CD14-positive monocyte (primary cell): ENCODE measurements at regions not wholly inside any gene's neighbourhood (a gene's known extent, or its start where the extent isn't known, plus 50 kb on each side); places are given as distances from the start of the nearest gene placed in this dataset.

Source experiments
- DNase-seq, 3 donors: peaks; one replicate each; pipeline ENCODE4 v3.0.0-alpha.2; 2011 to 2022
- H2AFZ ChIP-seq: 2 replicates; pipeline ENCODE4 v1.6.0; 2012; ENCODE audit warnings: mild to moderate bottlenecking, low read depth, low read length, inconsistent platforms; ENCODE audit not compliant: insufficient read depth, poor library complexity, severe bottlenecking
- H3K27ac ChIP-seq, 2 donors: 1 replicate in 1 of 2; 2 replicates in 1 of 2; pipeline ENCODE4 v1.5.1; 2012 to 2013; ENCODE audit warnings: low read length in 2 of 2, control low read depth in 1 of 2, inconsistent platforms in 1 of 2, low read depth in 1 of 2, mild to moderate bottlenecking in 1 of 2
- H3K27me3 ChIP-seq, 2 donors: one replicate each; pipeline versions ENCODE4 v1.6.0 to v1.6.1; 2011 to 2013; ENCODE audit warnings: low read length in 2 of 2; ENCODE audit not compliant: control insufficient read depth in 2 of 2, insufficient read depth in 2 of 2
- H3K36me3 ChIP-seq, 2 donors: replicated peaks in 1 of 2; 1 replicate in 1 of 2; 2 replicates in 1 of 2; pipeline versions ENCODE4 v1.5.1 to v1.6.1; 2012 to 2013; ENCODE audit warnings: low read length in 2 of 2, control low read depth in 1 of 2, inconsistent platforms in 1 of 2, mild to moderate bottlenecking in 1 of 2; ENCODE audit not compliant: insufficient read depth in 2 of 2, control insufficient read depth in 1 of 2
- H3K4me1 ChIP-seq, 2 donors: 1 replicate in 1 of 2; 2 replicates in 1 of 2; pipeline versions ENCODE4 v1.5.1 to v1.6.1; 2012 to 2013; ENCODE audit warnings: low read length in 2 of 2, control low read depth in 1 of 2, inconsistent platforms in 1 of 2, mild to moderate bottlenecking in 1 of 2, moderate library complexity in 1 of 2; ENCODE audit not compliant: insufficient read depth in 2 of 2, control insufficient read depth in 1 of 2
- H3K4me2 ChIP-seq: replicated peaks from 2 replicates; pipeline ENCODE3; 2012; ENCODE audit warnings: low read length, moderate library complexity, mild to moderate bottlenecking; ENCODE audit not compliant: poor library complexity, severe bottlenecking; ENCODE audit errors: extremely low read depth
- H3K4me3 ChIP-seq, 3 experiments: fragments of 200-600 bp in 1 of 3; sonication (generic) in 1 of 3; replicated peaks in 1 of 3; 1 replicate in 2 of 3; 2 replicates in 1 of 3; pipeline ENCODE4 v1.5.1; 2011 to 2013; ENCODE audit warnings: low read length in 3 of 3, mild to moderate bottlenecking in 3 of 3, control low read depth in 2 of 3, low read depth in 2 of 3, inconsistent platforms in 1 of 3, moderate library complexity in 1 of 3
- H3K79me2 ChIP-seq: 2 replicates; pipeline ENCODE4 v1.6.0; 2012; ENCODE audit warnings: mild to moderate bottlenecking, control low read depth, inconsistent platforms, low read length, moderate library complexity; ENCODE audit not compliant: insufficient read depth
- H3K9ac ChIP-seq: 2 replicates; pipeline ENCODE4 v1.6.0; 2017; ENCODE audit warnings: low read length, mild to moderate bottlenecking; ENCODE audit not compliant: insufficient read depth, poor library complexity, severe bottlenecking
- H3K9me3 ChIP-seq, 2 donors: replicated peaks in 1 of 2; 1 replicate in 1 of 2; 2 replicates in 1 of 2; pipeline versions ENCODE4 v1.5.1 to v1.6.1; 2012 to 2013; ENCODE audit warnings: low read length in 2 of 2, control low read depth in 1 of 2; ENCODE audit not compliant: control insufficient read depth in 1 of 2, insufficient read depth in 1 of 2
- H4K20me1 ChIP-seq: 2 replicates; pipeline ENCODE4 v1.6.0; 2012; ENCODE audit warnings: mild to moderate bottlenecking, low read length, control low read depth, moderate library complexity; ENCODE audit not compliant: insufficient read depth
- H3K27ac Mint-ChIP-seq, 7 donors: one replicate each; pipeline ENCODE4 v1.8.0; 2020; ENCODE audit warnings: mild to moderate bottlenecking in 7 of 7, mixed read lengths in 7 of 7, moderate library complexity in 6 of 7, inconsistent platforms in 2 of 7
- H3K27me3 Mint-ChIP-seq, 3 donors: one replicate each; pipeline ENCODE4 v1.8.0; 2021 to 2022; ENCODE audit warnings: low read depth in 3 of 3, mild to moderate bottlenecking in 3 of 3, mixed read lengths in 3 of 3, moderate library complexity in 3 of 3, inconsistent platforms in 1 of 3
- H3K36me3 Mint-ChIP-seq, 2 donors: one replicate each; pipeline ENCODE4 v1.8.0; 2020; ENCODE audit warnings: mixed read lengths in 2 of 2, inconsistent platforms in 1 of 2, mild to moderate bottlenecking in 1 of 2
- H3K4me1 Mint-ChIP-seq: one replicate; pipeline ENCODE4 v1.8.0; 2020; ENCODE audit warnings: mild to moderate bottlenecking, mixed read lengths
- H3K4me3 Mint-ChIP-seq, 2 donors: one replicate each; pipeline ENCODE4 v1.8.0; 2020; ENCODE audit warnings: mild to moderate bottlenecking in 2 of 2, mixed read lengths in 2 of 2, moderate library complexity in 1 of 2
- H3K9me3 Mint-ChIP-seq, 7 donors: one replicate each; pipeline ENCODE4 v1.8.0; 2020 to 2022; ENCODE audit warnings: mixed read lengths in 7 of 7, mild to moderate bottlenecking in 6 of 7, moderate library complexity in 6 of 7, inconsistent platforms in 2 of 7
- WGBS: methylation state at CpG from one replicate; pipeline ENCODE4 v1.1.5; 2013; ENCODE audit warnings: missing lambda C conversion rate; ENCODE audit not compliant: insufficient coverage; 5-methylcytosine and 5-hydroxymethylcytosine counted together
- intact Hi-C, 2 donors: fragments of 100-400 bp; cut with micrococcal nuclease; formaldehyde crosslinking; loops; one replicate each; pipeline versions ENCODE4 v1.15.0 to v1.15.1; 2023
- TF ChIP-seq, protein P1 (sequence below): fragments of 200-600 bp; IDR thresholded peaks from one replicate; pipeline ENCODE4 v1.8.0; 2022; ENCODE audit warnings: antibody characterized with exemption, mild to moderate bottlenecking

GRCh38 chr19:46913852-46914430 lies 53.1 kb downstream of the ARHGAP35 start:
- peak in 1 of 3 donors; percentile 5 for DNase-seq
- TF ChIP-seq, protein P1, sequence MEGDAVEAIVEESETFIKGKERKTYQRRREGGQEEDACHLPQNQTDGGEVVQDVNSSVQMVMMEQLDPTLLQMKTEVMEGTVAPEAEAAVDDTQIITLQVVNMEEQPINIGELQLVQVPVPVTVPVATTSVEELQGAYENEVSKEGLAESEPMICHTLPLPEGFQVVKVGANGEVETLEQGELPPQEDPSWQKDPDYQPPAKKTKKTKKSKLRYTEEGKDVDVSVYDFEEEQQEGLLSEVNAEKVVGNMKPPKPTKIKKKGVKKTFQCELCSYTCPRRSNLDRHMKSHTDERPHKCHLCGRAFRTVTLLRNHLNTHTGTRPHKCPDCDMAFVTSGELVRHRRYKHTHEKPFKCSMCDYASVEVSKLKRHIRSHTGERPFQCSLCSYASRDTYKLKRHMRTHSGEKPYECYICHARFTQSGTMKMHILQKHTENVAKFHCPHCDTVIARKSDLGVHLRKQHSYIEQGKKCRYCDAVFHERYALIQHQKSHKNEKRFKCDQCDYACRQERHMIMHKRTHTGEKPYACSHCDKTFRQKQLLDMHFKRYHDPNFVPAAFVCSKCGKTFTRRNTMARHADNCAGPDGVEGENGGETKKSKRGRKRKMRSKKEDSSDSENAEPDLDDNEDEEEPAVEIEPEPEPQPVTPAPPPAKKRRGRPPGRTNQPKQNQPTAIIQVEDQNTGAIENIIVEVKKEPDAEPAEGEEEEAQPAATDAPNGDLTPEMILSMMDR, result no peak
- WGBS, result no CpG with 5 or more reads among the region's 4 CpGs
- H3K27me3 ChIP-seq, result no peaks in the 10 kb centered on the region
- peak overlapping the region in 2 of 7 donors; percentile 19 to 81 for H3K27ac Mint-ChIP-seq
- peaks cover 80% of the 10 kb centered on the region for H3K79me2 ChIP-seq
- H3K9me3 ChIP-seq, result no peaks in the 10 kb centered on the region
- H3K36me3 ChIP-seq, result peaks cover 5 to 7% of the 10 kb centered on the region in 2 donors
- no peak overlapping the region for H3K27ac ChIP-seq
- H3K36me3 Mint-ChIP-seq, result peaks cover 8 to 12% of the 10 kb centered on the region in 2 donors
- H3K4me1 ChIP-seq, result peaks cover 13 to 14% of the 10 kb centered on the region in 2 donors
- H2AFZ ChIP-seq, result no peak overlapping the region
- H3K4me3 Mint-ChIP-seq, result no peak overlapping the region
- H3K9ac ChIP-seq, result no peak overlapping the region
- no peak overlapping the region for H3K4me3 ChIP-seq
- H3K27me3 Mint-ChIP-seq, result no peaks in the 10 kb centered on the region
- peaks cover 77% of the 10 kb centered on the region for H4K20me1 ChIP-seq
- no peaks in the 10 kb centered on the region for H3K9me3 Mint-ChIP-seq
- intact Hi-C loops, result no loop called here
- peak overlapping the region; percentile 27 for H3K4me2 ChIP-seq
- H3K4me1 Mint-ChIP-seq, result peaks cover 38% of the 10 kb centered on the region

DNA sequence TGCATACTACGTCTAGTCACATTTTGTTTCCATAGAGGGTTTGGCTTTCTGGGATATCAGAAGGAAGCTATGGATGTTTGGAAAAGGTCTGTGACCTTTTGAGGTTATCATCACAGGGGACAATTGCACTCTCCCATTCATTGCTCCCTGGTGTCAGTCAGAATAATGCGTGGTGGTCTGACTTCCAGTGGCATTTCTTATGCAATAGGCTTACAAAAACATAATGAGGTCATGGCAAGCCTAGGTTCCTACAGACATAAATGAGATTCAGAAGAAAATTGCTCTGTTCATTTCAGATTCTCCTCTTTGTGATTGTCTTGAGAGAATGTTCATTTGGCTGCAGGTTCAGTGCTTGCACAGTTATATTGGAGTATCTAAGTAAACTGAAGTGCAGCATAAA lies 54.6 kb downstream of the ARHGAP35 start:
- intact Hi-C loops, result no loop called here
- Histone ChIP-seq H3K4me1 (peaks cover 13 to 14% of the 10 kb centered on the region in 2 donors), H3K9ac (no peak overlapping the region), H4K20me1 (peaks cover 70% of the 10 kb centered on the region), H3K9me3 (no peaks in the 10 kb centered on the region), H3K27ac (no peak overlapping the region), H3K27me3 (no peaks in the 10 kb centered on the region), H3K79me2 (peaks cover 66% of the 10 kb centered on the region), H3K4me3 (no peak overlapping the region), H2AFZ (no peak overlapping the region), H3K36me3 (peaks cover 18 to 21% of the 10 kb centered on the region in 2 donors), H3K4me2 (no peak overlapping the region)
- TF ChIP-seq, protein P1, result no peak
- Mint-ChIP-seq H3K4me1 (peaks cover 38% of the 10 kb centered on the region), H3K27me3 (no peaks in the 10 kb centered on the region), H3K27ac (no peak overlapping the region), H3K9me3 (no peaks in the 10 kb centered on the region), H3K4me3 (no peak overlapping the region), H3K36me3 (peaks cover 17 to 23% of the 10 kb centered on the region in 2 donors)
- no peak for DNase-seq
- WGBS, result no CpG with 5 or more reads among the region's 2 CpGs
